Amygdala (tissue), 56 donors: ENCODE measurements at regions not wholly inside any gene's neighbourhood (a gene's known extent, or its start where the extent isn't known, plus 50 kb on each side); places are given as distances from the start of the nearest gene placed in this dataset.
A peak's percentile ranks its signal among the peaks of the same experiment; 100 is the strongest.
"Not testable (repeated sequence)": the region's sequence is repeated elsewhere in the genome, so short reads cannot be mapped to it uniquely, and the experiment has no call there.

Experiments used
- DNase-seq, 56 donors: peaks; one replicate each; lab custom pipeline; 2025; lab: John Stamatoyannopoulos, UW

DNA sequence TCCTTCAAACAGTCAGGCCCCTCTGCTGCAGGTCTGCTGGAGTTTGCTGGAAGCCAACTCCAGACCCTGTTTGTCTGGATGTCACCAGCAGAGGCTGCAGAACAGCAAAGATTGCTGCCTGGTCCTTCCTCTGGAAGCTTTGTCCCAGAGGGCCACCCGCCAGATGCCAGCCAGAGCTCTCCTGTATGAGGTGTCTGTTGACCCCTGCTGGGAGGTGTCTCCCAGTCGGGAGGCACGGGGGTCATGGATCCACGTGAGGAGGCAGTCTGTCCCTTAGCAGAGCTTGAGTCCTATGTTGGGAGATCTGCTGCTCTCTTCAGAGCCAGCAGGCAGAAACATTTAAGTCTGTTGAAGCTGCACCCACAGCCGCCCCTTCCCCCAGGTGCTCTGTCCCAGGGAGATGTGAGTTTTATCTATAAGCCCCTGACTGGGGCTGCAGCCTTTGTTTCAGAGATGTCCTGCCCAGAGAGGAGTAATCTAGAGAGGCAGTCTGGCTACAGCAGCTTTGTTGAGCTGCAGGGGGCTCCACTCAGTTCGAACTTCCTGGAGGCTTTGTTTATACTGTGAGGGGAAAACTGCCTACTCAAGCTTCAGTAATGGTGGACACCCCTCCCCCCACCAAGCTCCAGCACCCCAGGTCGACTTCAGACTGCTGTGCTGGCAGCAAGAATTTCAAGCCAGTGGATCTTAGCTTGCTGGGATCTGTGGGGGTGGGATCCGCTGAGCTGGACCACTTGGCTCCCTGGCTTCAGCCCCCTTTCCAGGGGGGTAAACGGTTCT is 72.1 kb downstream of the OGFRL1 start:
- DNase-seq, result not testable (repeated sequence)

DNA sequence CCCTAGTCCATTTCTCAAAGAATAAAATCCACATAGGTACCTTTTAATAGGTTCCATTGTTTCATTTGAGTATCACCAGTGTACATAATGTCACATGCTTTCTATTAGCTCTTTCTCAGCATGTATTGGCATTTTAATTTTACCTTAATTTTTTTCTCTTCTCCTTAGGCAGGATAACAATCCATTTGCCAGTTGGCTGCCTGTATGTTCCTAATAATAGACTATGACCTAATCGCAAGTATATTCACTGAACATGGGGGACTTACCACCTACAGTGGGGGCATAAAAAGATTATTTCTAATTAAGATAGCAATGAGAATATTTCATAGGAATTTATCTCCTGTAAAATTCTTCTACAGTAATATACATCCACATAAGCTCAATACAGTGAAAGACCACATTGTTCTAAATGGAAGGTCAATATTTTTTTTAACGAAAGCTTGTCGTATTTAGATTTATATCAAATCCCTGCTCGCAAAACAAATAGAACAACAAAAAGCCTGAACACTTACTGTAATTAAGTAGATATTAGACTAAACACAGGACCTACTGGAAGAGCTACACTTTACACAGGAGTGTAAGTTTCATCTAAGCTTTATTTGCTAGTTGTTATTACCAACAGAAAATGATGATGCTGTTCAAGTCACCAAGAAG is 76.4 kb downstream of the OGFRL1 start:
- DNase-seq, result no peak

DNA sequence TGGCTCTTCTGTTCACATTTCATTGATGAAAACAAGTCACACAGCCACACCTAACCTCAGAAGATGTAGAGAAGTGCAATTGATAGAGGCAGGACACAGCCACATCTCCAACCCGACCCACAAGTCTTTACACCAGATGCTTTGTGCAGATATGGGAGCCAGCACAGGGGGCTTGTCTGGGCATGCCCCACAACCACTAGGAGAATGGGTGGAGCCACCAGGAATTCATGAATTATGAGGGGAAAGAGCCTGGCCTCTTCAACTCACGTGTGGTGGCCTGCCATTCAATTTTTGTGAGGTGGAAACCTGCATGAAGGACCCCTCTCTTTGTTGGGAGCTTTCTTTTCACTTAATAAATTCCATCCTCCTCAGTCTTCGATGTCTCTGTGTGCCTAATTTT is 79.1 kb downstream of the OGFRL1 start:
- no peak for DNase-seq

DNA sequence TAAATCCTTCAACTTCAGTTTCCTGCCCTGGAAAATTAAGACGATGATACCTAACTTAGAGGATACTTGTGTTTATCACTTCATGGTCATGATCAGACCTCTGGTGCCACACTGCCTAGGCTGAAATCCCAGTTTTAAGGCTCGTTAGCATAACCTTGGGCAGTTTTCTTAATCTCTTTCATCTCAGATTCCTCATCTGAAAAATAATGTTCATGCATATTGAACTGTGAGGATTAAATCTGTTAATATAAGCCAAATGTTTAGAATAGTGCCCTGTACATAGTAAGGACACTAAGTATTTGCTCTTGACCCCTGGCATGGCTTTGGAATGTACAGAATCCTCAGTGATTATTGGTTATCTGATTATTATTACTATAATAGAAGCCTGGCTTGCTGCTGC is 79.7 kb downstream of the OGFRL1 start:
- DNase-seq, result no peak

DNA sequence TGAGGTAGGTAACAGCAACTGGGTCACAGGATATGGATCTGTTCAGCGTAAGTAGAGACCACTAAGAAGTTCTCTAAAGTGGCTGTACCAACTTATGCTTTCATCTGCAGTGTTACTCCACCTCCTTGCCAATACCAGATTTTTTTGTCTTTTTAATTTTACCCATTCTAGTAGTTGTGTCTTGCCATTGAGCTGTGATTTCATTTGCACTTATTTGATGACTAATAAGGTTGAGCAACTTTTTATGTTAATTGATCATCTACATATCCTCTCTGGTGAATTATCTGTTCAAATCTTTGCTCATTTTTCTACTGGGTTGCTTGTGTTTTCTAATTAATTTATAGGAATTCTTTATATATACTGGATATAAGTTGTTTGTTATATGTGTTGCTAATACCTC is 82.9 kb downstream of the OGFRL1 start:
- no peak for DNase-seq

DNA sequence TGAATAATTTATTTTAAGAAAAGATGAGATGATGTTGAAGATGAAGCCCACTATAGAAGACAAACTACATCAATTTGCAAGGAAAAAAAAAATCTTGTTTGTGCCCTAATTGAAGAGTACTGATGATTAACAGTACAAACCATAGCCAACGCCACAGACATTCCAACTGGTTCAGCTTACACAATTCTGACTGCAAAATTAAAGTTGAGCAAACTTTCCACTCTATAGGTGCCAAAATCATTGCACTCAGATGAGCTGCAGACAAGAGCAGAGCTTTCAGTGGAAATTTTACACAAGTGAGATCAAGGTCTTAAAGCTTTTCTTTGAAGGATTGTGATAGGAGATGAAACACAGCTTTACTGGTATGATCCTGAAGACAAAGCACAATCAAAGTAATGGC is 85.3 kb downstream of the OGFRL1 start:
- DNase-seq, result no peak

DNA sequence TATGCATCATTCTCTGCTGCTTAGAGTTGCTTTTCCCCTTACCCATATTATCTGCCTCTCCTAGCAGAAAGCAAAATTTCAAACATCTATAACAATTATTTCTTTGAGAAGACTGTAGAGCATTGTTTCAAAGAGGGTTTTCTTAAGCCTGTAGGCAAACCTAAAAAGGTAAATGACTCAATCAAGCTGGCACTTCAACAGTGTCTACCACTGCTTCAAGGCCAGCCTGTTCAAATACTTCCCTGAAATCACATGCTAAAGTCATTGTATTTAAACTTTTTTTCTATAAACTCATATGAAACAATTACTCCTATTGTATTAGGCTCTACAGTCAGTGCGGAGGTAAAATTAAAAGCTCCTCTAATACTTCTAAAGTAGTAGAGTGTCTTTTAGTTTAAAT is 87.1 kb downstream of the OGFRL1 start:
- DNase-seq, result no peak

DNA sequence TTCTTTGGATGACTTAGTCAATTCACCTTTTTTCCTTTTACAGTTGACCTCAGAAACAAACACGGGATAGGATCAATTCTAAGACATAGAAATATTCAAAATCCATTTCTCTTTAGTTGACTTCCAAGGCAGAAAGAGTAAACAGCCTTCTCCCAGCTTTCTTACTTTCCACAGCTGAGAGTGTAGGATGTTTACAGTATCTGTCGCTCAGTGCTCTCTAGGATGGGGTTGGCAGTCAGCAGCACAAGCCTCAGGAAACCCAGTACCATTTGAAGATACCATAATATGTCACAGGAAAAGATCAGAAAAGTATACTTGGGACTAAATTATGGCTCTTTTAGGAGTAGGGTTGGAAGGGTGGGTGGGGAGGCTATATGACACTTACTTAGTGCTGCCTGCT is 88.2 kb downstream of the OGFRL1 start:
- DNase-seq, result no peak

DNA sequence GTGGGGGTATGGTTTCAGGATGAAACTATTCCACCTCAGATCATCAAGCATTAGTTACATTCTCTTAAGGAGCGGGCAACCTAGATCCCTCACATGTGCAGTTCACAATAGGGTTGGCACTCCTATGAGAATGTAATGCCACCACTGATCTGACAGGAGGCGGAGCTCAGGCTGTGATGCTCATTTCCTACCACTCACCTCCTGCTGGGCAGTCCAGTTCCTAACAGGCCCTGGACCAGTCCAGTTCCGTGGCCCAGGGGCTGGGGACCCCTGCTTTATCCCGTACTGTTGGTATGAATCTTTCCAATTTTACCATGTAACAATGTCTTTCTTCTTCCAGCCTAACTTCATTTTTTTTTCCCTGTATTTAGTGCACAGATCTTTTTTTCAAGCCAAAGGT is 94.9 kb downstream of the OGFRL1 start:
- peak in 1 of 56 donors; percentile 4 for DNase-seq

DNA sequence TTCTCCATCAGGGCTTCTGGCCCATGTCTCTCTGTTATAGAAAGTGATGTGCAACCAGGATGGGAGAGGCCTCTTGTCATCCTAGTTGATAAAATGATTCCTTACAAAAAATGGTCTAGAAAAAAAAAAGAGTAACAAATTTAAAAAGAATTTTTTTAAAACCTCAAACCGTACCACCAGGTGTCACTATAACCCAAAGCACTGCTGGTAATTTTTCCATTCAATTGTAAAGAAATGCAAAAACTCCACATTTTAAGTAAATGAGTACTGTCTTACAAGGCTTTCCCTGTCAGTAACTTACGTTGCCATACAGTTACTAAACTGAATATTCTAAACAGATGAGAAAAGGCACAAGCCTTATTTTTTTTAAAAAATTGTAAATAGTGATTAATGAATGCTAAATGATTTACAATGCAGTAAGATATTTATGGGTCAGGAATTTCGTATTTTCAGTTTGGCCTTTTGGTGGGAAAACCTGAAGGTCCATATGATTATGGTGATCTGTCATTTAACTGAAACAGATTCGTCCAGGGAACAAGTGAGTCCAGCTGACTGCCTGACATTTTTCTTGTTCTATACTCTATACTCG is 95.4 kb downstream of the OGFRL1 start:
- DNase-seq, result no peak

DNA sequence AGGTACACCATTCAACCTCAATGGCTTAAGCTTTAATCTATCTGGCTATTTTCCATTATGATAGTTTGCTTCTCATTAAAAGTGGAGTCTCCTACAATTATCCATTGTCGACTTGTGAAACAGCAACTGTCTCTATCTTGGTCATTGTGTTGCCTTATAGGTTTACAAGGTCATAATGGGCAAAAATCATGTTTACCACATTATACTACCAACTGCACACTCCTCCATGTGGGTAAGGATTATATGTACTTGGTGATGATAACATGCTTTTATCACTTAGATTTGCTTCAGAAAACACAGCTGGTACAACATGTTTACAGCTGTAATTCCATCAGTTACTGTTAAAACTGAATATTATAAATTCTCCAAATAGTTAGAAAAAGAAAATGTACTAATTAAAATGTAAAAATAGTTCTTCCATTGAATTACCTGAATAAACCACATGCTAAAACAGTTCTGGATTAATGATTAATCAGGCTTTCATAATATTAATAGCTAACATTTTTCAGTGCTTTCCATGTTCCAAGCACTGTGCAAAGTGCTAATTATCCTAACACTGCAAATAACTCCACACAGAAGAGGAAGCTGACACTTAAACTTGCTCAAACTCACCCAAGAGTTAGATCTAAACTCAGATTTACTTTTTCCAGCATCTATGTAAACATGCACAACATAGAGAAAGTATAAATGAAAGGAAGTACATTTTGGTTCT is 96.7 kb downstream of the OGFRL1 start:
- no peak for DNase-seq

DNA sequence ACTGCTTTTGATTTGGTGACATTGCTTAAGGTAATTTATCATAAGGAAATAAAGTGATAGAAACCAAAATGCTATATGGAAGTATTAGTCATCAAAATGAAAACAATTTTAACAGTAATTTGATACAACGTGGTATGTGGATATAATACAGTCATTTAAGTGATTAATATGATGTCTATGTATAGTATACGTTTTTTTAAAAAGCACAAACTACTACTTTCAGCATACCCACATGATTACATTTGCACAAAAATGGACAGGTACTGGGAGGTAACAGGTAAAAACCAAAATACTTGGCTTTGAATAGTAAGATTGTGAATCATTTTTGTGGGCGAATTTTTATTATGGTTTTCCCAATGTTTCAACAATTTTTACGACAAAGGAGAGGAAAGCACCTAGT is 97.6 kb downstream of the OGFRL1 start:
- DNase-seq, result no peak

DNA sequence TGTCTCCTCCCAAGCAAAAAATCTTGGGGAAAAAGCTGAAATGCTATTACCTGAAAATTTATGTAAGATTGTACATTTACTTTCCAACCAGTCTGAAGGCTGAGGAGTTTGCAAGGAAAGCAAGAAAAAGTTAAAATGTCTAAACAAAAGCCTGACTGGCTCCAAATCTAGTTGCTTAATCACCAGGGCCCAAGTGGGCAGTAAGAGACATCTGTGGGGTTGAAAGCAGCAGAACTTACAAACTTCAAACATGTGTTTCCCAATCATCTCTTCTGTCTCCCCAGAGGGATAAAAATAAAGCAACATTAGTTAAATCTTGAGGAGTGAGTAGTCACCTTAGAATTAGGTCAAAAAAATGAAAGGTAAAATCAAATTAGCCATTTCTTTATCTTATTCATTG is 98.6 kb downstream of the OGFRL1 start:
- no peak for DNase-seq

DNA sequence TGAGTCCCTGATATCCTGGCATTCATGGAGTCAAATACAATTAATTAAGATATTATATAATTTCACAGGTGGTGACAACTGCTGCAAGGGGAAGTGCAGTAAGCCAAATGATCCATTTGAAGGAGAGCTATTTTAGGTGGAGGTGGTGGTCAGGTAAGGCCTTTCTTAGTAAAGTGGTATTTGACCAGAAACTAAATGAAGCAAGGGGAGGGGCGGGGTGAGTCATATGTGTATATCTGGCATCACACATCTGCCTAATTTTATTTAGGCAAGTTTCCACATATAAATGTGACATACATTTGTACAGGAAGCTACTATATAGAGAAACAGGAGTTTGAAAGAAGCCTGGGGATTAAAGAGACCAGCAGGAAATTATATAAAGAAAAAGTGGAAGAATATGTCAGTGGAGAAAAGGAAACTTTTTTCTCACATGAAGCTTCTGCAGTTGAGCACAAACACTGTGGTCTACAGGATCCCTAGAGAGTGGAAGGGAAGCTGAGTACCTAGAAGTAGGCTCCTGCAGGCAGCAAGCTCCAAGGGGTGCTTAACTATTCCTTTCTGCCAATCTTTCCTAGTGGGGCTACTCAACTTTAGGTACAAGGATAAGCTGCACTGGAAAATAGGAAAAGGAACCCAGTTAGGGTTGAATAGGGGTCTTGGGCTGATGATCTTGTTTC is 99.6 kb downstream of the OGFRL1 start:
- DNase-seq, result no peak

DNA sequence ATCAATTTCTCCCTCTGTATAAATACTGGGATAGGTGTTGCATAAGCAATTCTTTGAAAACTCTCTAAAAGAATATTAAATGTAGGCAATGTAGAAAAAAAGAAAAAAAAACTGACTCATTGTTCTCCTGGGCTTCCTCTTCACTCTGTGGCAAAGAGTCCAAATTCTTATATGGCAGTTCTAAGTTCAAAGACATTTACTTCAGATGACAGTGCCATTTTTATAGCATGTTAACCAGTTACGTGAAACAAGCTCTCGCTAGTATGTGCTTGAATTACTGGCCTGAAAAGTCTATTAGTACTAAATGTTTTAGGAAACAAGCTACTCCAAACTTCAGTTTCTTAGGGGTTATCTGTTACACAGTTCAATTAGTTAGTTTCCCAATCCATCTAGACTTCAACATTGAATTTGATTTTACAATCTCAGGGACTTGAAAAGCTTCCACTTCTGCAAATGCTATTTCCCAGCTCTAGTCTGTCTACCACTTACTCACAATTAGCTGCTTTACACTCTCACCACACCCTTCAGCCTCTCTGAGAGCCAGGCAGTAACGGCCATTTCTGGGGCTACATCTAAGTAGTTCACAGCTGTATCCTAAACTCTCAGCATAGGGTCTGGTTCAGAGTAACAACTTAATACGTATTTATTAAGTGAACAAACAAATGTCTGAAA is 100.4 kb downstream of the OGFRL1 start:
- DNase-seq, result no peak

DNA sequence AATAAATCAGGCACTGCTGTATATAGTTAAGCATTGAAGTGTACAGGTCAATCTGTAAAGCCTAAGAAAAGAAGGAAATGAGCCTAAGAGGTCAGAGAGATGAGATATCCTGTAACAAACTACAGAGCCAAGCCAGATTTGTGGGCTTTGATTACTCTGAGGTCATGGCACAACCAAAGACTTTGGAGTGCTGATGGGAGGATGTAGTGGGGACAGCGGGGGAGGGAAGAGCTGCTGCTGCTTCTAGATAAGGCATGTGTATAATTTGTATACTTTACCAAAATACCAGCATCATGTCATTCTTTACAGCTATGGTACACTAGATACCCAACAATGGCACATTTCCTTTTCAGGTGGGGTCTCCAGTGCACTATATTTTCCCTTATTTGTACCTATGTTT is 102.5 kb downstream of the OGFRL1 start:
- DNase-seq, result no peak

DNA sequence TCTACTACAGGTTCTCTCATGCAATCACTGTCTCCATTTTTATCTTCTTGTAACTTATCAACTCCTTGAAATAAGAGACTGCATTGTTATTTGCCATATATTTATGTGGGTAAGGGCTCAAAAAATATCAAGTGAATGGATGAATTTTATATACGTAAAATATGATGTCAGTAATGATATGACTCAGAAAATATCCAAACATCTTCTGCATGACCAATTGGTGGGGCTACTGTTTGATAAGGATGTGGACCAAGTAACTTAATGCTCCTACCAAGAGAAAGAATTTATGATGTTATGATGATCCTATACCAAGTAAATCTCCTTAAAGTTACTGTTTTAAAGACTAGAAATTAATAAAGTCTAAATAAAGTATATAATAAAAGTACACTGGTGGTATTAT is 103.7 kb downstream of the OGFRL1 start:
- no peak for DNase-seq

DNA sequence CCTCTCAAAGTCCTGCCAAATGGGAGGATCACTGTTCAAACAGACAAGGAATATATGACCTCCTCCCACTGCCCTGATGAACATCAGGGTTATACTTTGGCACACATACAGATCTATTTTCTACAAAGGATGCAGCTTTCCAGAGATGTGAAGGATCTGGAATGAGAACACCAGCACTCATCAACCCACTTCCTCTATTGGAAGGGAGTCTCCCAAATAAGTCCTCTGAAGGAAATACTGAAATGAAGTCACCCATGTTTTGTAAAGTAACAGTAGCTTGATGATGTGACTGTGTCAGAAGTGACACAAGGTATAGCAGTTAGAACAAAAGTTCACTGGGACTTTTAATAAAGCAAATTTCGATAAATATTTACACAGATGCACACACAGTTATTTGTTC is 104.9 kb downstream of the OGFRL1 start:
- no peak for DNase-seq

DNA sequence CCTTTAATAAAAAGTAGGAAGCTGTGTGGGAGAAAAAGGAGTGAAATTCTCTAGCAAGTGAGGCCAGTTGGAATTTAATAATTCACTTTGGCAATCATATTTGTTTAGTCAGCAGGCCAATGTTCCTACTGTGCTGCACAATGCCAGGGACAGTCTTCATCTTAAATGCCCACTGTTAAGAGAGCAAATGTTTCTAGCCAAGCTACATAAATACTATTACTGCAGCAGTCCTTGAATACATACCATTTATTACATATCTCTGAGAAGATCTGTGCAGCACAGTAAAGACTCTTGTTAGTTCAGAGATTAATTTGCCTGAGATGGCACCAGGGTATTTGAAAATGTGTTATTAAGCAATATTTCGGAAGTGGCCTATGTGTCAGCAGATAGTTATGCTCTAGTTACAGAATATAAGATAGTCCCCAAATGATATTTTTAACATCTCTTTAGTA is 105.4 kb downstream of the OGFRL1 start:
- DNase-seq, result no peak

DNA sequence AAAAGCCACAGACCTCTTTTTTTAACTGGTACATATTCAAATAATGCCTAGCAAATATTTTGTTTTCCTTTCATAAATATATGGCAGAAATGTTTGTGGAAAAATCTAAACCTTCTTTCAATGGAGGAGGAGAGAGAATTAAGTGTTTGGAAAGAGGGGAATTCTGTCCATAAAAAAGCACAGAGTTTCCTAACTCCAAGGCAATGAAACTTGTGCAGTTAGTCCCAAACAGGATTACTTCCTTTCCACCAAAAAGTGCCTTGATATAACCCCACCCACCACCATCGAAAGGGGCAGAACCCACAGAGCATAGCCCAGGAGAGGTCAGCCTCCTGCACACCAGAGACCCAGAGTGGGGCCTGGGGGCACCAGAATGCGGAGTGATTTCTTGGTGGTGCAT is 106.3 kb downstream of the OGFRL1 start:
- DNase-seq, result no peak
